ENCODE measurements at regions not wholly inside any gene's neighbourhood (a gene's known extent, or its start where the extent isn't known, plus 50 kb on each side); places are given as distances from the start of the nearest gene placed in this dataset.

DNA sequence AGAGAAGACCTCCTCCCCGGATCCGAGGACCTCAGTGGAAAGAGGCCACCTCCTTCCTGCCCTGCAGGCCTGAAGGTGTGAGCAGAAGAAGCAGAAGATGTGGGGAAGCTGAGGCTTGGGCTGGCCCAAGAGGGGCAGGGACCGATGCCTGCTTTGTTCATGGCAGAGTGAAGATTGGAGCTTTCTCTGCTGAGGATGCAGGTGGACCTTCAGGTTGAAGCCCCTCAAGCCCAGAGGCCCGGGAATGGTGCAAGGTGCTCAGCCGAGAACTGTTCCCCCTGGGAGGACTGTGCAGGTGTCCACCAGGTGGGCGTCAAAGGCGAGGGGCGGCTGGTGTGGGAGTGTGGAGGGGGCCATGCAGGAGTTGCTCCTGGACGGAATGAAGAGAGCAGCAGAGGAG is 277.9 kb upstream of the IRX2 start:
- TF ChIP-seq, protein P1, sequence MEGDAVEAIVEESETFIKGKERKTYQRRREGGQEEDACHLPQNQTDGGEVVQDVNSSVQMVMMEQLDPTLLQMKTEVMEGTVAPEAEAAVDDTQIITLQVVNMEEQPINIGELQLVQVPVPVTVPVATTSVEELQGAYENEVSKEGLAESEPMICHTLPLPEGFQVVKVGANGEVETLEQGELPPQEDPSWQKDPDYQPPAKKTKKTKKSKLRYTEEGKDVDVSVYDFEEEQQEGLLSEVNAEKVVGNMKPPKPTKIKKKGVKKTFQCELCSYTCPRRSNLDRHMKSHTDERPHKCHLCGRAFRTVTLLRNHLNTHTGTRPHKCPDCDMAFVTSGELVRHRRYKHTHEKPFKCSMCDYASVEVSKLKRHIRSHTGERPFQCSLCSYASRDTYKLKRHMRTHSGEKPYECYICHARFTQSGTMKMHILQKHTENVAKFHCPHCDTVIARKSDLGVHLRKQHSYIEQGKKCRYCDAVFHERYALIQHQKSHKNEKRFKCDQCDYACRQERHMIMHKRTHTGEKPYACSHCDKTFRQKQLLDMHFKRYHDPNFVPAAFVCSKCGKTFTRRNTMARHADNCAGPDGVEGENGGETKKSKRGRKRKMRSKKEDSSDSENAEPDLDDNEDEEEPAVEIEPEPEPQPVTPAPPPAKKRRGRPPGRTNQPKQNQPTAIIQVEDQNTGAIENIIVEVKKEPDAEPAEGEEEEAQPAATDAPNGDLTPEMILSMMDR (IDR thresholded peaks at IDR 0.05), result no peak
- no peak for TF ChIP-seq POLR2A (IDR thresholded peaks at IDR 0.05)
